ENCODE measurements at regions not wholly inside any gene's neighbourhood (a gene's known extent, or its start where the extent isn't known, plus 50 kb on each side); places are given as distances from the start of the nearest gene placed in this dataset.

DNA sequence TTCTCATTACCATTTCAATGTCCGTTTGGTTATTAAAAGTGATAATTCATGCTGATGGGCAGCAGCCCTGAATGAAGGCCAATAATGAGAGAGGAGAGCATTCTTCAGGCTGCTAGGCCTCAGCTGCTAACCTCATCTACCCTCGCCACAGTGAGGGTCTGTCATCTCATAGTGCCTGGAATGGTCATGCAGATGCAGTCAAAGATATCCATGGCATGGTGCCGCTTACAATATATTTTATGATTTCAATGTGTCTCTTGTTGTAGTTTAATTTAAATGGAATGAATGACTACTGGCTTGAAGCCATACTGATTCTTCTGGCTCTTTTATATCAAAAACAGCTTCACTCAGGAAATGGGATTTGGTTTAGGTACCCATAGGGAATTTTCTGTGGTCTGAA is 126.9 kb downstream of the SLC16A9 start:
- TF ChIP-seq POLR2AphosphoS5 (IDR thresholded peaks at IDR 0.05): no peak
- TF ChIP-seq EP300 (IDR thresholded peaks at IDR 0.05): no peak
- TF ChIP-seq, protein P1, sequence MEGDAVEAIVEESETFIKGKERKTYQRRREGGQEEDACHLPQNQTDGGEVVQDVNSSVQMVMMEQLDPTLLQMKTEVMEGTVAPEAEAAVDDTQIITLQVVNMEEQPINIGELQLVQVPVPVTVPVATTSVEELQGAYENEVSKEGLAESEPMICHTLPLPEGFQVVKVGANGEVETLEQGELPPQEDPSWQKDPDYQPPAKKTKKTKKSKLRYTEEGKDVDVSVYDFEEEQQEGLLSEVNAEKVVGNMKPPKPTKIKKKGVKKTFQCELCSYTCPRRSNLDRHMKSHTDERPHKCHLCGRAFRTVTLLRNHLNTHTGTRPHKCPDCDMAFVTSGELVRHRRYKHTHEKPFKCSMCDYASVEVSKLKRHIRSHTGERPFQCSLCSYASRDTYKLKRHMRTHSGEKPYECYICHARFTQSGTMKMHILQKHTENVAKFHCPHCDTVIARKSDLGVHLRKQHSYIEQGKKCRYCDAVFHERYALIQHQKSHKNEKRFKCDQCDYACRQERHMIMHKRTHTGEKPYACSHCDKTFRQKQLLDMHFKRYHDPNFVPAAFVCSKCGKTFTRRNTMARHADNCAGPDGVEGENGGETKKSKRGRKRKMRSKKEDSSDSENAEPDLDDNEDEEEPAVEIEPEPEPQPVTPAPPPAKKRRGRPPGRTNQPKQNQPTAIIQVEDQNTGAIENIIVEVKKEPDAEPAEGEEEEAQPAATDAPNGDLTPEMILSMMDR (IDR thresholded peaks at IDR 0.05): no peak
